DMS53 (cell line): ENCODE measurements at regions not wholly inside any gene's neighbourhood (a gene's known extent, or its start where the extent isn't known, plus 50 kb on each side); places are given as distances from the start of the nearest gene placed in this dataset.
A peak's percentile ranks its signal among the peaks of the same experiment; 100 is the strongest.

Experiments
- DNase-seq: peaks from one replicate; lab custom pipeline; 2025; lab: John Stamatoyannopoulos, UW

DNA sequence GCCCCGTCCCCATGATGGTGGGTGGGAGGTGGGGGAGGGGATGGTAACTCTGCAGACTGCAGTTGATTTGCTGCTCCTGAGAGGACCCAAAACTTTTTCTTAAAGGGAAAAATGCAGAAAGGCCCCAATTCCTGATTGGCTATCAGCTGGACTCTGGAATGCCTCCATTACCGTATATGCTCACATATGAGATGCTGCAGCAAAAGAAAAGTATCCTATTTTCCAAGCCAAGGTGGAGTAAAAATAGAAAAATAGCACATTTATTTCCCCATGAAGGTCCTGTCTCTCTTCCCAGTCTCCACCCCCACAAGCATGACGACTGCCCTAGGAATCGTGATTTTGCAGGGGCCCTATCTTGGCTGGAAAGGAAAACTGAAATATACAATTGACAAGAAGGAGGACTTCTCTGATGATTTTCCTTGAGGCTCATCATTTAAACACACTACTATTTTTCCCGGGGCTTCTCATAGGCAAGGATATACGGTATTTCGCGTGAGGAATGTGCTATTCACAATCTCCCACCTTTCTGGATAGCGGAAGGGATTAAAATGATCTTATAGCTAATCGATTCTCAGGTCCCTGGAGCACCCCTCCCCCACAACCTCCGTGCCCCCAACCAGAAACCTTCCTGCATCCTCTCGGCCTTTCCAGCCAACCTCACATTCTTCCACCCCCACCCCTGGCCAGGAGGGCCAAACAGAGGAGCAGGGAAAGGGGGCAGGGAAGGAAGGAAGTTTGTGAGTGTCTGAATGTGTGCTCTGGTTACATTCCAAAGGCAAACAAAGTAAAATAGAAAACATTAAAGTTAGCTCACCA, 138.9 kb upstream of the CCND2 start:
- no peak for DNase-seq

DNA sequence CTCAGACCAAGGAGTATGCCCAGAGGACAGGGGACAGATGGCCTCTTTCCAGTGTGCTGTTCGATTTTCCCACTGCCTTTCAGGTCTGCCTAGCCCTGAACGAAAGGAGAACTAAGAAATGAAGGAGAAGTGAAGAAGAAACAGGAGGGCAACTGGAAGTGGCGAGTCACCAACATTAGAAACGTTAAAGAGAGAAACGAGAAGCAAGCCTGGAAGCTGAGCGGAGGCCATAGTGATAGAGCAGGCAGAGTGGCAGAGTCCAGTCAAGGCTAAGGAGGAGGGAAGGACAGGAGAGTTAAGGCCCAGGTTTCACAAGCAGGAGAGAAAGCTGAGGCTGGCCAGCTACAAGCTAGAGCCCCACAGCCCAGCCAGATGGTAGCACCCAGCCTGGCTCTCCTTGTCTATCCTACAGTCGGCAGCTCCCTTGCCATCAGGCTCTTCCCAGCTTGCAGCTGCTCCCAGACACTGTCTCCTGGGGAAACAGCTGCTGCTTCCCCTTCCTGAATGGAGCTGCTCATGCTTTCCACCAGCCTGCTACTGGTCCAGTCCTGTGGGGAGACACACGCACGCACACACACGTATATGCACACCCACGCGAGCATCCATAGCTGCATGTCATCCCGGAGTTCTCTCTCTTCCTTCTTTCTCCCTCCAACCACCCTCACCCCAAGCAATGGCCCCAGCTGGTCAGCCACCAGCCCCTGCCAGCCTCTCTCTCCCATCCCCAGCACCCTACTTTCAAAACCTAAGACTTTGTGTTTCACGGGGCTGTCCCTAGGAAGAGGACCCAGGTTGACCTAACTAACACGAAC, 139.7 kb upstream of the CCND2 start:
- peak; percentile 86 for DNase-seq

DNA sequence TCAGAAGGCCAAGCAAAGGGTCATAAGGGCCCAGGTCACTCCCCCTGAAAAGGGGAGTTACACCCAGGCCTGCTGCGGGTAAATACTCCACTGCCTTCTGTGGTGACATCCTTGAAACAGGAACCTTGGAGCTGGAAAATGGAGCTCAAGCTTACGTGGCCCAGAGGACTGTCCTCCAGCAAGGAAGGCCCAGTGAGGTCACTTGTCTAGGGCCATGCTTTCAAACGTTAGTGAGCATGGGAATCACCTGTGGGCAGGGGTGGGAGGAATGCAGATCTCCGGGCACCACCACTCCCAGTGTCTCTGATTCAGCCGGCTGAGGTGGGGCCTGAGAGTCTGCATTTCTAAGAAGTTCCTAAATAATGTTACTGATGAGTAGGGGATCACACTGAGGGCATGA, 140.5 kb upstream of the CCND2 start:
- no peak for DNase-seq

DNA sequence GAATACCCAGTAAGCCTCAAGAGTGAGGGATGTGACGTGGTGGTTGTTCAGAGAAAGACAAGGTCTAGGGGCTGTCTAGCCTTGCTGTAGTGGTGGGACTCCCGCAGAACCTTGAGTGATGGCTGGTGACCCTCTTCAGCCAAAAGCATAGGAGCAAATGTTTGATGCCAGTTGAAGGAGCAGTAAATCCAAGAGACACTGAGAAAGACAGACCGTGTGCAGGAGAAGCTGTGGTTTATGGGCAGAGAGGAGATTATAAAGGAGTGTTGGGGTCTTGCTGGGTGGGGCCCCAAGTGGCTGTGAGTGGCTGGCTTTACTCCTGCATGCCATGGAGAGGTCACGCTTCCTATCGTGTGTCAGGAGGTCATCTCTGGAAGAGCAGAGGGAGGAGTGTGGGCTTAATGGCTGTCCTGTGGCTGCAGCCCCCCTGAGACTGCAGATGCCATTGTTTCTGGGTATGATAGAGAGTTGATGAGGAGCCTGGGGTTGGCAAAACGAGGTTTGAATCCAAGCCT, 152.0 kb upstream of the CCND2 start:
- DNase-seq, result no peak

DNA sequence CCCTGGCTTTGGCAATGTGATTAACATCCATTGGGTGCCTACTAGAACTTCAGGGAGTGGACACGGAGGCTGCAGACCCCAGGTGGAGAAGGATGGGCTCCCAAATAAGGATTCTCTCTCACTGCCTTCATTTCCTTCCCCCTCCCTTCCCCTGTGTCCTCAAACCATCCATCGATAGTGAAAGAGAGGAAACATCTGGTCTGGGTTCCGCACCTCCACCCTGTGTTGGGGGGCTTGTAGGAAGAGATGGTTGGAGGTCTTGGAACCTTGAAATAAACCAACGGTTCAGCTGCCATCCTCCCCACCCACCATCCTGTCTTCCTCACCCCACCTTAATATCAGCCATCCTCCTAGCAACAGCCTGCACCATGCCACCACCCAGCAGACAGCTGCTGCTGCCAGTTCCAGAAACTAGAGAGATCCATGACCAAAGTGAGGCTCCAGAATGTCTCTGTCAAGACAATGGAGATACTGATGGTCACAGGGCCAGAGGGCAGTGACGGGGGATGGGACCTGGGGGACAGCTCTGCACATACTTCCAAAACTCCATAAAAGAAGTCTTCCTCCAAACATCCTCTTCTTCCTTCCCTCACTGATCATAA, 153.1 kb upstream of the CCND2 start:
- DNase-seq, result no peak

DNA sequence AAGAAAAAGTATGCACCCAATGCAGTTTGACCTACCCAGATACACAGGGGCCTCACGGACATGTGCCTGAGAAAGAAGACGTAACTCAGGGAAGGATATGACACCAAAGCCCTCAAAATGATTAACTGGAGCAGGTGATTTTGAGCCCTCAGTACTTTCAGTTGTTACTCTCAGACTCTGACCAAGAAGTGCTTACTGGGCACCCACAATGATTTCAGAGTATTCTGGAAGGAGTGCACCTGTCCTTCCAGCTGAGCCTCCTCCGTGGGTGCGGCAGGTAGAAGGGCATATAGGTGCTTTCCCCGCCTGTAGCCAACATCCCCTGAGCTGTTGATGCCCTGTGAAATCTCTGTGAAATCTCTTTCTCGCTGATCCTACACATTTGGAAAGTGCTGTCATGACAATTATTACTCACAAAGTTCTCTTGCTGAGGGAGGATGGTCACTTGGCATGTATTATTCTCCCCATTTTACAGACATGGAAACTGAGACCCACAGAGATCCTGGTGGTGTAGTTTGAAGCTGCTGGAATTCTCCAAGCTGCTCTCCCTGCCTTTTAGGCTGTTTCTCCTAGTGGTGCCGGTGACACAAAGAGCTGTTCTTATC, 154.3 kb upstream of the CCND2 start:
- DNase-seq, result no peak

DNA sequence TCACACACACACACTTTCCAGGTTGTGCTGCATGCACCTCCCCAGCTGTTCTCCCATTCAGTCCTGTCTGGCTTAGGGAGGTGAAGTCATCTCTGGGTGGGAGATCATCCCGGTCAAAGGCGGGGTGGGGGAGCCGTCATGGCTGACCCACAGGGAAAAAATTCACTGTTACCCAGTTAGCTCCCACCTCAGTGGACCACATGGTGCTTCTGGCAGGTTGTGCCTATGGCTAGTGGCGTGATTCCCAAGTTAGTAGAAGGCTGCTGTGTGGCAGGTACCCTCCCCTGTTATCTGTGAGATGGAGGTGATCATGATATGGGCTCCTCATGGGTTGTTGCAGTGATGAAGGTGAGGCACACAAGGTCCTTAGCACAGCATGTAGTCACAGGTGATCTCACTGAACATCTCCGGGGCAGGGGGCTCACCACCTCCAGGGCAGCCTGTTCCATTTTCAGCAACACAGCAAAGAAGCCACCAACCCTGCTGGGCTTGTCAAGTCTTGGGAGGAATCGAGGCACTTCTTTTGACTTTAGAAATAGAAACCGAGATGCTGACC, 154.9 kb upstream of the CCND2 start:
- no peak for DNase-seq

DNA sequence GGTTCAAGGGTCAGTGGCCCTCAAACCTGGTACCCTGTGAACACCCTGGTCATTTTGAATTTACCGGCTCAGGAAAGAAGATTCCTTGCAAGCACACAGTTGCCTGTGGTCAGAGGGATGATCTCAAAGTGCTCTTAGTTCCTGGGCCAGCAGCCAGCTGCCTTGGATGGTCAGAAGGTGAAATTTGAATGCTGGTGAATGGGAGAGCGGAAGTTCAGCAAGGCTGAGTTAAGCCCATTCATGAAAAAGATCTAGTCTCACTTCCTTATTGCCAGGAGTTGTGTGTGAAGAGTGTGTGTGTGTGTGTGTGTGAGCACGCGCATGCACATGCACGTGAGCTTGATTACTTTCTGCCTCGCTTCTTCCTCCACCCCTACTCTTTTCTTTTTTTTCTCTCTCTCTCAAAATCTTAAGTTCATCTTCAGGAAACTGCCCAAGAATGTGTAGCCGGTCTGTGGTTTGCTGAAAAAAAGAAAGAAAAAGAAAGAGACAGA, 155.5 kb upstream of the CCND2 start:
- DNase-seq, result peak; percentile 84

DNA sequence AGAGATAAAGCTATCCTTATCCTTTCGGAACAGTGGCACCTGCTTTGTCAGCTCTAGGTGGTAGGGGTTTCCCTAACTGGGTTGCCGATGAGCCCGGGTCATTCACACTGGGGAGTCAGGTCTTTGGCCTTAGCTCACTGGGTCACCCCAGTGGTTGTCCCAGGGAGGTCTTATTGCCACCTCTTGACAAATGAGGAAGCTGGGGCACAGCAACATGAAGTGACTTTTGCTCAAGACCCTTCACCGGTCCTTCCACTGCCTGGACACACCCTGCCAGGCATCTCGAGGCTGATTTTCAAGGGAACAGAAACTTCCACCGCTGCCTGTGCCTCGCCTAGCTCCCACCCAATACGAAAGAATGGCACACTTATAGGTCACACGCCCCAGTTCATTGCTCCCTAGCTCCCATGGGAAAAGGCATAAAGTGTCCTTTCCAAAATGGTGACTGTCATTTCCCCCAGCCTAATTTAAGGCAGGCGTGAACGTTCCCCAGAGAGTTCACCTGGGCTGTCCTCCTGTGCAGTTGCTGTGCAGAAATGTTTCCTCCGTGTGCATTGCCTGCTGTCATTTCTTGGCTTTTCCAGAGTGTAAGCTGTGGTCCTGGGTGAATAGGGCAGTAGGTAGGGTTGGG, 156.1 kb upstream of the CCND2 start:
- DNase-seq, result no peak

DNA sequence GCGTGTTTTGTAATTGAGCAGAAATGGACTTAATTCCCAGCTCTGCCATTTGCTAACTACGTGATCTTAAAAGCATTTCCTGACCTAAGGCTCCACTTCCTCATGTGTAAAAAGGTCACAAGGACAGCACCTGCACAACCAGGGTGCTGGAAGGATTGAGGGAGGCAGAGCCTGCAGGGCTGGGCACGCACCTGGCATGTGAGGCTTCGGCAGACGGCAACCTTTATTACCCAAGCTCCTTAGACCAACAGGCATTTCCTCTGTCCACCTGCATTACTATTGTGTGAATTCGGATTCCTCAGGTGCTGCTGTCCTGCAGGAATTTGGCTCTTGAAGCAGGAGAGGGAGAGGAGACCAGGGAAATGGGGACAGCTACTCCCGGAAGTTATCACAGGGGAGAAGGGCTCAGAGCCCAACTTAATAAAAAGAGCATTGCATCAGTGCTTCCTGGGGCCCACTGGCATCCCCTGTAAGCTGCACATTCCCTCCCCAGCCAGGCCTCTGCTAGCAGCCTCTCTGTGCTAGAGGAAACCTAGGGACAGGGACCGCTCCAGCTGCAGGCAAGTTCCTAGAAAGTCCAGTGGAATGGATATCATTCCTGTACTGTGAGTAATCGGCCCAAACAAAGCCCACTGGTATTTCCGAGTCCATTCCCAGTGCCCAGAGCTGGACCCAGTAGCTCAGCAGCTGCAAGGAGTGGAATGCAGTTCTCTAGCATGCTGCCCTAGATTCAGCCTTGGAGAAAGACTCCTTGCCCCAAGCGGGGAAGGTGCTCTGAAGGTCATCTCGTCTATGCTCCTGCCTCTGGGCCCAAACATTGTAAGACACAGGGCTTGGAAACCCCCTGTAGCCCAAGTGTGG, 157.1 kb upstream of the CCND2 start:
- DNase-seq, result peak; percentile 98

DNA sequence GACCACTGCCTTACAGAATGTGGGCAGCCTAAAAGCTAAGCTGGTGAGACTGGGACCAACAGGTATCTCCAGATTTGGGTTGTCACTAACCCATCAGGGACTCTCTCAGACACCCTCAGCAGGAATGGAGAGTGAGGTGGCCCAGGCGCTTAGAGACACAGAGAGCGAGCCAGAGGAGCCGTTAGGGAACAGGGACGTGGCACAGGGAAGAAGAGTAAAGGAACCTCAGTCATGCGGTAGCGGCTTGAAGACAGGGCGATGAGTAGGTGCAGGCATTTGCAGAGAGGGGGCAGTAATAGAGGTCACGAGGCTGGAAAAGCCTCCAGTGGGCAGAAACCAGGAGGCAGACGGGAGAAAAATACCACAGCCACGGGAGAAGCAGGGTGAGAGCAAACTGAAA, 158.0 kb upstream of the CCND2 start:
- DNase-seq, result no peak

DNA sequence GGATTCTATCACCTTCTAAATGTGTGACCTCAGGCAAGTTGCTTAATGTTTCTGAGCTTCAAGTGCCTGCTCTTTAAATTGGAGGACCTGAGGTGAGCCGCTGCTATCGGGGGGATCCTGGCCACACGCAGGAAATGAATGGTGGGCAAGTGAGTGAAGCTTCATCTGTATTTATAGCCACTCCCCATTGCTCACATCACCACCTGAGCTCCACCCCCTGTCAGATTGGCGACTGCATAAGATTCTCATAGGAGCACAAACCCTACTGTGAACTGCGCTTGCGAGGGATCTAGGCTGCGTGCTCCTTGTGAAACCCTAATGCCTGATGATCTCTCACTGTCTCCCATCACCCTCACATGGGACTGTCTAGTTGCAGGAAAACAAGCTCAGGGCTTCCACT, 158.6 kb upstream of the CCND2 start:
- DNase-seq, result no peak

DNA sequence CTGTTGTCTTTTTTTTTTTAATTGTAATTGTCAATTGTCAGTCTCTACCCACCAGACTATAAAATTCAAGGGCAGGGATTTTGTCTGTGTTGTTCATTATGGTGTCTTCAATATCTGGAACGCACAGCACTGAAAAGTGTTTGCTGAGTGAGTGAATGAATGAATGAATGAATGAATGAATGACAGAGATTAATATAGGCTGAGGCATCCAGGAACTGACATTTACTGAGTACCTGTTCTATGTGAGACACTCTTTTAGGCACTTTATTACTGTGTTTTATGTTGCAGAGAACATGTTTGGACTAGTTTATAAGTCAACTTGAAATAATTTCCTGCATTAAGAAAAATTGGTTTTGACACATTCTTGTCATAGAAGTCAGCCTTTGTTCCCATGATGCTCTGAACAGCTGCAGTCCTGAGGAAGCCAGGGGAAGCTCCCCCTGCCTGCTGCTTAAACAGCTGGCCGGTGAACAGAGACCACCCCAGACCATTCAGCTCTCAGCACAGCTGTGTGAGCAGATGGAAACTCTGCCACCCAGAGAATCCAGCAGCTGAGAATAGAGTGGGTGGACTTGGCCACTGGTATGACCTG, 160.7 kb upstream of the CCND2 start:
- no peak for DNase-seq

DNA sequence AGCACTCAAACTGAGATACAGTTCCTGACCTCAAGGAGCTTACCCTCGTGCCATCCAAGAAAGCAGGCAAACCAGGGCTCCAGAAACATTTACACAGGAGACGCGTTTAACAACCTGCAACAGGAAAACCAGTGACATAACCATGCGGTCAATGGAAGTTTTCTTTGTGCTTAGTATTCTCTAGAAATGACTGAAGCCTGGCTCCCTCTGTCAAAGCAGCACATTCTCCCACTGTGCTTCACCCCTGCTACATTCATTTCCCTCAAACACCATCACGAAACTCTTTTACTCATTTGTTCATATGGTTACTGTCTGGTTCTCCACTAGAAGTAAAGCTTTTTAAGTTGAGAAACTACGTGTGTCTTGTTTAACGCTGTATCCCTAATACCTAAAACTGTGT, 161.3 kb upstream of the CCND2 start:
- DNase-seq, result no peak

DNA sequence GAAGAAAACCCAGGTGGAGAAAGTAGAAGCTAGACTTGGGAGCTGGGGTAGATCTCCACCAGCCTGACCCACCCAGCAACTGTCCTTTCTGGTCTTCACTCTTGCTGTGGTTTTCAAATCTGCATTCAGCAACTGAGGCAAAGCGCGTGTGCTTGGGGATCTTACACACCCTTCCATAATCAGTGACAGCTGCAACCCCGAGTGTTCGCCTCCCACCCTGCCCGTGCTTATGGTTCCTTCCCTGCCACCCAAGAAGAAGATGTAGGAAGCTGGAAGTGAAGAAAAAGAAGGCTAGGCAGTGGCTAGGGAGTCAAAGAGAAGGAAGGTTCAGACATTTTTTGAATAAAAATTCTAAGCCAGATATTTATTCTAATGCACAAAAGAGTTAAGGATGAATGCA, 162.6 kb upstream of the CCND2 start:
- no peak for DNase-seq

DNA sequence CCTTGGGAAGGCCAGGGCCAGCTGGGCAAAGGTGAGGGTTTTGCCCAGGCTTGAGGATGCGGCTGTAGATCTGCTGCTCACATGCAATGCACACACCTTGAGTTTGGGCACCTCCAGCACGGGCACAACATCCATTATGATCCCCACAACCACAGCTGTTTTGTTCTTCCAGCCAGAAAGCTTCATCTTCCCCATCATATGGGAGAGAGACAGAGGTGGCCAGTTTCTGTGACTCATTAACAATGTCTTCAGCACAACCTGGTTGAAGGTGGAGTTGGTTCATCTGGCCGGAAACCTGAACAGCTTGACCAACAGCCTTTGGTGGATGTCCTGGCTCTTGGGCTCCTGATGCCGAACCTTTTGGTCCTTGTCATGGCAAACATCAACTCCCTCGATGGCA, 163.7 kb upstream of the CCND2 start:
- no peak for DNase-seq

DNA sequence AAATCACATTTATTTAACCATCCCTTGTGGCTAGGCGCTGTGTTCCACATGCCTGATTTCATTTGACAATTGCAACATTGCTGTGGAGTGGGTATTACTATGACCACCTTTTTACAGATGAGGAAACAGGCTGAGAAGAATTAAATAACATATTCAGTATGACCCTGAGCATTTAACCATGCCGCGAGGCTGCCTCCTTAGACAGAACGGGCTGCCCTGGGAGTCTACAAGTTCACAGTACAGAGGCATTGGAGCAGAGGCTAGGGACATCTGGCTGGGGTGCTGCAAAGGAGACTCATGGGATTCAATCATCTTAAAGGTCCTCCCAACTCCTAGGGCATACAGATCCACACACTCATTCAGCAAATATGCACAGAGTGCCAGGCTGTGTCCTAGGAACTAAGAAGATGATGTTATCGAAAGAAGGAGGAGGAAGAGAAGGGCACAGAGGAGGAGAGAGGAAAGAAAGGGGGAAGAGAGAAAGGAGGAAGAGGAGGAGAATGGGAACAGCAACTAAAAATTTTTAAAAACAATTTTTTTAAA, 164.7 kb upstream of the CCND2 start:
- DNase-seq, result no peak

DNA sequence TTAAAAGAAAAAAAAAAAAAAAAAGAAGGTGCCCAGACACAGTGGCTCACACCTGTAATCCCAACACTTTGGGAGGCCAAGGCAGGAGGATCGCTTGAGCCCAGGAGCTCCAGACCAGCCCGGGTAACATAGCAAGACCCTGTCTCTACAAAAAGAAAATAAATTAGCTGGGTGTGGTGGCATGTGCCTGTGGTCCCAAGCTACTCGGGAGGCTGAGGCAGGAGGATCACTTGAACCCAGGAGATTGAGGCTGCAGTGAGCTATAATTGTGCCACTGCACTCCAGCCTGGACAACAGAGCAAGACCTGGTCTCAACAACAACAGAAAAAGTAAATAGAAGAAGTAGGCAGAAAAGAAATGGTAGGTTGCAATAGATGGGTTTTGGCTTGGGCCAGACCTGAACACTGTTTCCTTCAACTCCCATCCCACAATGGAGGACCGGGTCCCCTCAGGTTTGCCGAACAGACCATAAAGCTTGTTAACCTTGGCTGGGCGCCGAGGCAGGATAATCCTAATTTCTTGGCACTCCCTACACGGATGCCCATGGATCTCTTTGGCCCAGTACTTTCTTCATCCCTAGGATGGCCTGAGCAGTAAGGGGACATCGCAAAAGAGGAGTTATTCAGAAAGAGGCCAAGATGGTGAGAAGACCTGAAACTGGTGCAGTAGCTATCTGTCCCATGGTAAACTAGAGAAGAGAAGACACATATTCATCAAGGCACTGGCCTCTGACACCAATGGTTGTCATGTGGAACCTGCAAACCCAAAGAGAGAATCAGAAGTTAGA, 165.5 kb upstream of the CCND2 start:
- no peak for DNase-seq

DNA sequence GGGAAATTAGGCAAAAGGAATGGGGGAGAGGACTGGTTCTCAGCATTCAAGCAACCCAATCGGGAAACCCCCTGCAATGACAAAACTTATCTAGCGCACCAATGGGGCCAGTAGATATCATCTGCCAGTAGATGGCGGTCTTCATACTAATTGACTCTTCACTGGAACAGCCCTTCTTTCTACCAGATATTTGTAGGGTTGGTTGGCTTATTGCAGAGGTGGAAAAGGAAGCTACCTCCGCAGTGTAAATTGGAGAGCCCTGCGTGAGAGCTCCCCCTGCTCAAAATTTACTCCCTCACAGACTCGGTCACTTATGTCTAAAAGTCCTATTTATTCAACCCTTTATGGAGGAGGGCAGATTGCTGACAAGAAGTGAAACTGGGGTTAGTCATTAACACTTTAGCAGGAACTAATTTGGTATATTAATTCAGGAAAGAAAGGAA, 166.1 kb upstream of the CCND2 start:
- DNase-seq, result peak; percentile 99
